ENCODE measurements at regions not wholly inside any gene's neighbourhood (a gene's known extent, or its start where the extent isn't known, plus 50 kb on each side); places are given as distances from the start of the nearest gene placed in this dataset.

- TF ChIP-seq CTCF (IDR thresholded peaks at IDR 0.05) (no peak), POLR2A (IDR thresholded peaks at IDR 0.05) (no peak), POLR2AphosphoS5 (IDR thresholded peaks at IDR 0.05) (no peak)
These were observed 170.8 kb upstream of the SPANXN4 start for GRCh38 chrX:142854970-142855369.

Measured in transverse colon (tissue), 4 donors.